Body of pancreas (tissue), 4 donors: ENCODE measurements at regions not wholly inside any gene's neighbourhood (a gene's known extent, or its start where the extent isn't known, plus 50 kb on each side); places are given as distances from the start of the nearest gene placed in this dataset.
"Not testable (repeated sequence)": the region's sequence is repeated elsewhere in the genome, so short reads cannot be mapped to it uniquely, and the experiment has no call there.

ENCODE experiments used
- ATAC-seq: fragments of 150-250 bp; one replicate; pipeline ENCODE4 v1.9.1; 2016
- DNase-seq, 4 donors: peaks; one replicate each; pipeline ENCODE4 v3.0.0-alpha.2; 2019
- H3K27ac ChIP-seq, 4 donors: fragments of 200-600 bp; sonication (generic); 1 replicate in 3 of 4; 2 replicates in 1 of 4; pipeline versions ENCODE4 v1.5.1 to v1.6.1; 2016 to 2019; ENCODE audit warnings: mild to moderate bottlenecking in 1 of 4, mixed read lengths in 1 of 4, moderate library complexity in 1 of 4
- H3K27me3 ChIP-seq, 2 donors: fragments of 200-600 bp; sonication (generic); one replicate each; pipeline ENCODE4 v1.6.0; 2016; ENCODE audit warnings: mild to moderate bottlenecking in 1 of 2
- H3K36me3 ChIP-seq, 2 donors: fragments of 200-600 bp; sonication (generic); replicated peaks in 1 of 2; 2 replicates each; pipeline ENCODE4 v1.5.1; 2016; ENCODE audit warnings: low read depth in 2 of 2; ENCODE audit not compliant: insufficient read depth in 1 of 2
- H3K4me1 ChIP-seq: fragments of 200-600 bp; sonication (generic); one replicate; pipeline ENCODE4 v1.6.0; 2016
- H3K4me3 ChIP-seq, 2 donors: fragments of 200-600 bp; sonication (generic); 1 replicate in 1 of 2; 2 replicates in 1 of 2; pipeline ENCODE4 v1.5.1; 2016 to 2019
- H3K9me3 ChIP-seq, 3 donors: fragments of 200-600 bp; sonication (generic); 1 replicate in 2 of 3; 2 replicates in 1 of 3; pipeline ENCODE4 v1.5.1; 2016
- CTCF ChIP-seq, 7 experiments: fragments of 450-650 bp in 4 of 7; fragments of 200-600 bp in 3 of 7; sonication (generic) in 3 of 7; IDR thresholded peaks; one replicate each; pipeline ENCODE4 v1.5.1; 2016 to 2019; ENCODE audit warnings: antibody characterized with exemption in 7 of 7
- POLR2A ChIP-seq, 3 donors: fragments of 450-650 bp; IDR thresholded peaks; one replicate each; pipeline ENCODE4 v1.6.1; 2016; ENCODE audit warnings: antibody characterized with exemption in 3 of 3, mild to moderate bottlenecking in 2 of 3
- WGBS, 2 donors: methylation state at CpG; one replicate each; pipeline ENCODE4 v1.1.5; 2017; 5-methylcytosine and 5-hydroxymethylcytosine counted together
- intact Hi-C: fragments of 100-400 bp; cut with DNase I; formaldehyde crosslinking; loops from one replicate; pipeline ENCODE4 v1.15.1; 2023

- TF ChIP-seq POLR2A (IDR thresholded peaks at IDR 0.05), result no peak
- H3K9me3 ChIP-seq, result no peaks in the 10 kb centered on the region
- H3K4me1 ChIP-seq, result no peaks in the 10 kb centered on the region
- intact Hi-C loops, result no loop called here
- no peaks in the 10 kb centered on the region for H3K36me3 ChIP-seq
- no peak overlapping the region for H3K27ac ChIP-seq
- ATAC-seq, result no peak
- no peak overlapping the region for H3K4me3 ChIP-seq
- no peak for DNase-seq
- WGBS, 2 donors, result 25 to 28% methylated on average over 6 of the region's 6 CpGs
- H3K27me3 ChIP-seq, result no peaks in the 10 kb centered on the region
Observed at GRCh38 chr6:141526985-141527384, 605.7 kb upstream of the GJE1 start.

GRCh38 chr6:141521440-141521839, 611.3 kb upstream of the GJE1 start:
- no peak for ATAC-seq
- intact Hi-C loops, result no loop called here

GRCh38 chr6:141513830-141514229, 618.9 kb upstream of the GJE1 start:
- Histone ChIP-seq H3K27ac (no peak overlapping the region), H3K36me3 (no peaks in the 10 kb centered on the region), H3K4me3 (no peak overlapping the region), H3K4me1 (no peaks in the 10 kb centered on the region), H3K9me3 (no peaks in the 10 kb centered on the region), H3K27me3 (no peaks in the 10 kb centered on the region)
- TF ChIP-seq CTCF (IDR thresholded peaks at IDR 0.05), result no peak
- no peak for TF ChIP-seq POLR2A (IDR thresholded peaks at IDR 0.05)
- DNase-seq (no peak), ATAC-seq (no peak)
- intact Hi-C loops, result no loop called here
- WGBS, 2 donors, result 21 to 30% methylated on average over 1 of the region's 1 CpG

More at GRCh38 chr6:141521440-141521839, 611.3 kb upstream of the GJE1 start:
- Histone ChIP-seq H3K36me3 (no peaks in the 10 kb centered on the region), H3K4me3 (no peak overlapping the region), H3K27ac (no peak overlapping the region), H3K27me3 (no peaks in the 10 kb centered on the region), H3K9me3 (no peaks in the 10 kb centered on the region), H3K4me1 (no peaks in the 10 kb centered on the region)
- TF ChIP-seq CTCF (IDR thresholded peaks at IDR 0.05), result no peak
- no peak for DNase-seq

- no peak for TF ChIP-seq CTCF (IDR thresholded peaks at IDR 0.05)
- TF ChIP-seq POLR2A (IDR thresholded peaks at IDR 0.05), result no peak
- DNase-seq (no peak), ATAC-seq (no peak)
- H3K27me3 ChIP-seq, result no peaks in the 10 kb centered on the region
- H3K36me3 ChIP-seq, result no peaks in the 10 kb centered on the region
- intact Hi-C loops, result no loop called here
- H3K27ac ChIP-seq, result no peak overlapping the region
- H3K9me3 ChIP-seq, result no peaks in the 10 kb centered on the region
- no peaks in the 10 kb centered on the region for H3K4me1 ChIP-seq
- H3K4me3 ChIP-seq, result no peak overlapping the region
Observed at GRCh38 chr6:141510803-141511202, 621.9 kb upstream of the GJE1 start.

GRCh38 chr6:141506062-141506461, 626.7 kb upstream of the GJE1 start:
- DNase-seq, H3K27me3 ChIP-seq, H3K4me1 ChIP-seq, ATAC-seq, H3K4me3 ChIP-seq, H3K27ac ChIP-seq, intact Hi-C loops, H3K9me3 ChIP-seq, H3K36me3 ChIP-seq: not testable (repeated sequence)
- 64 to 79% methylated on average over 1 of the region's 1 CpG for WGBS, 2 donors

GRCh38 chr6:141504318-141504717, 628.4 kb upstream of the GJE1 start:
- H3K27ac ChIP-seq, H3K4me3 ChIP-seq, H3K27me3 ChIP-seq, ATAC-seq, H3K9me3 ChIP-seq, H3K36me3 ChIP-seq, intact Hi-C loops, DNase-seq, H3K4me1 ChIP-seq: not testable (repeated sequence)
- 75 to 92% methylated on average over 1 of the region's 1 CpG for WGBS, 2 donors
